ENCODE measurements at regions not wholly inside any gene's neighbourhood (a gene's known extent, or its start where the extent isn't known, plus 50 kb on each side); places are given as distances from the start of the nearest gene placed in this dataset.

- Histone ChIP-seq H3K36me3 (ENCODE audit: control insufficient read depth in 3 of 3, insufficient read depth in 2 of 3, low read depth in 1 of 3, low read length in 3 of 3) (no peaks in the 10 kb centered on the region), H3K9me3 (ENCODE audit: control insufficient read depth in 2 of 2, insufficient read depth in 1 of 2, low read depth in 1 of 2, low read length in 1 of 2) (peaks cover 0 to 3% of the 10 kb centered on the region in 2 donors), H3K4me3 (ENCODE audit: low read depth in 1 of 3, low read length in 3 of 3) (no peak overlapping the region), H3K27me3 (ENCODE audit: control insufficient read depth in 3 of 3, insufficient read depth in 3 of 3, low read length in 3 of 3) (peaks cover 0 to 5% (median 5%) of the 10 kb centered on the region in 3 donors), H3K27ac (ENCODE audit: low read depth in 1 of 3, low read length in 2 of 3) (no peak overlapping the region), H3K4me1 (ENCODE audit: control insufficient read depth in 3 of 3, insufficient read depth in 2 of 3, low read depth in 1 of 3, low read length in 2 of 3) (no peaks in the 10 kb centered on the region)
- FAIRE-seq (no peak), DNase-seq (no peak)
- 77 to 83% (median 80%) methylated on average over 5 of the region's 5 CpGs for WGBS, 3 donors
Measured at GRCh38 chr22:45112136-45112879, 51.4 kb upstream of the NUP50 start.

All from small intestine (tissue), 7 donors.